ENCODE measurements at regions not wholly inside any gene's neighbourhood (a gene's known extent, or its start where the extent isn't known, plus 50 kb on each side); places are given as distances from the start of the nearest gene placed in this dataset.

DNA sequence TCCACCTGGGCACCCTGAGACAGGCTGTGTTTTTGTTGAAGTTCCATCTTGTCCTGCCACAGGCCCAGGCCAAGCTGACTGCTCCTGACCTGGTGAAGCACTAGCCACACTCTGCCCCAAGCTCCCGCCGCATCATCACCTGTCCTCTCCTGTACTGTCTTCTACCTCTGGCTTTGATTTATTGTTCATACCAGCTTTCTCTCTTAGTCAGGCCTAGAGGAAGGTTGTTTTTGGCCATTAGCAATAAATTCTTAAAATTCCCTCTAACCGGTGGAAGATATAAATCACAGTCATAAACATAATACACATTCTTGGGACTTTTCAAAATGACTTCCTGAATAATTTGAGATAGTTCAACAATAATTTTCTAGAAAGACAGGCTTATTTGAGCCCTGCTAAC, 169.4 kb downstream of the DAD1 start:
- H3K27ac ChIP-seq (ENCODE audit: low read depth in 1 of 2, low read length in 2 of 2) = no peak overlapping the region
- H3K9me3 ChIP-seq (replicated peaks in 1 of 2; ENCODE audit: control insufficient read depth in 1 of 2, insufficient read depth in 1 of 2, low read length in 2 of 2) = no peaks in the 10 kb centered on the region
- H3K9me3 Mint-ChIP-seq = no peaks in the 10 kb centered on the region
- no peak overlapping the region for H3K4me3 Mint-ChIP-seq
- WGBS (ENCODE audit: insufficient coverage) = 92% methylated on average over 2 of the region's 3 CpGs
- intact Hi-C loops (cut with micrococcal nuclease) = no loop called here
- H3K27me3 Mint-ChIP-seq (ENCODE audit: low read depth in 3 of 3) = peaks cover 0 to 1% (median 1%) of the 10 kb centered on the region in 3 donors
- H3K4me1 Mint-ChIP-seq = peaks cover 47% of the 10 kb centered on the region
- peaks cover 20 to 25% of the 10 kb centered on the region in 2 donors for H3K4me1 ChIP-seq (ENCODE audit: control insufficient read depth in 1 of 2, insufficient read depth in 2 of 2, low read length in 2 of 2)
- no peak overlapping the region for H3K4me2 ChIP-seq (replicated peaks; ENCODE audit: extremely low read depth, low read length, poor library complexity, severe bottlenecking)
- no peaks in the 10 kb centered on the region for H3K27me3 ChIP-seq (ENCODE audit: control insufficient read depth in 2 of 2, insufficient read depth in 2 of 2, low read length in 2 of 2)
- no peak overlapping the region for H3K4me3 ChIP-seq (replicated peaks in 1 of 3; ENCODE audit: low read depth in 2 of 3, low read length in 3 of 3)
- no peak overlapping the region for H3K9ac ChIP-seq (ENCODE audit: insufficient read depth, low read length, poor library complexity, severe bottlenecking)
- H3K36me3 ChIP-seq (replicated peaks in 1 of 2; ENCODE audit: control insufficient read depth in 1 of 2, insufficient read depth in 2 of 2, low read length in 2 of 2) = no peaks in the 10 kb centered on the region
- no peak for TF ChIP-seq CTCF (IDR thresholded peaks at IDR 0.05)
- H4K20me1 ChIP-seq (ENCODE audit: insufficient read depth, low read length) = no peaks in the 10 kb centered on the region
- no peaks in the 10 kb centered on the region for H3K36me3 Mint-ChIP-seq
- no peaks in the 10 kb centered on the region for H3K79me2 ChIP-seq (ENCODE audit: insufficient read depth, low read length)
- no peak for DNase-seq
- H3K27ac Mint-ChIP-seq = no peak overlapping the region
- no peak overlapping the region for H2AFZ ChIP-seq (ENCODE audit: insufficient read depth, low read depth, low read length, poor library complexity, severe bottlenecking)

GRCh38 chr14:22418631-22419030, 170.4 kb downstream of the DAD1 start:
- Histone ChIP-seq H3K27me3 (ENCODE audit: control insufficient read depth in 2 of 2, insufficient read depth in 2 of 2, low read length in 2 of 2) (no peaks in the 10 kb centered on the region), H3K36me3 (replicated peaks in 1 of 2; ENCODE audit: control insufficient read depth in 1 of 2, insufficient read depth in 2 of 2, low read length in 2 of 2) (no peaks in the 10 kb centered on the region), H3K9ac (ENCODE audit: insufficient read depth, low read length, poor library complexity, severe bottlenecking) (no peak overlapping the region), H2AFZ (ENCODE audit: insufficient read depth, low read depth, low read length, poor library complexity, severe bottlenecking) (peak overlapping the region; percentile 10), H3K9me3 (replicated peaks in 1 of 2; ENCODE audit: control insufficient read depth in 1 of 2, insufficient read depth in 1 of 2, low read length in 2 of 2) (no peaks in the 10 kb centered on the region), H3K4me3 (replicated peaks in 1 of 3; ENCODE audit: low read depth in 2 of 3, low read length in 3 of 3) (no peak overlapping the region), H3K4me1 (ENCODE audit: control insufficient read depth in 1 of 2, insufficient read depth in 2 of 2, low read length in 2 of 2) (peaks cover 20 to 25% of the 10 kb centered on the region in 2 donors), H4K20me1 (ENCODE audit: insufficient read depth, low read length) (no peaks in the 10 kb centered on the region), H3K79me2 (ENCODE audit: insufficient read depth, low read length) (no peaks in the 10 kb centered on the region), H3K27ac (ENCODE audit: low read depth in 1 of 2, low read length in 2 of 2) (no peak overlapping the region), H3K4me2 (replicated peaks; ENCODE audit: extremely low read depth, low read length, poor library complexity, severe bottlenecking) (no peak overlapping the region)
- intact Hi-C loops (cut with micrococcal nuclease) = no loop called here
- Mint-ChIP-seq H3K27me3 (ENCODE audit: low read depth in 3 of 3) (peaks cover 0 to 1% (median 0%) of the 10 kb centered on the region in 3 donors), H3K27ac (peak overlapping the region in 1 of 7 donors; percentile 59), H3K4me1 (peaks cover 42% of the 10 kb centered on the region), H3K36me3 (no peaks in the 10 kb centered on the region), H3K9me3 (no peaks in the 10 kb centered on the region), H3K4me3 (no peak overlapping the region)
- no peak for TF ChIP-seq CTCF (IDR thresholded peaks at IDR 0.05)
- WGBS (ENCODE audit: insufficient coverage) = 0% methylated on average over 2 of the region's 5 CpGs
- no peak for DNase-seq

All from CD14-positive monocyte (primary cell).